ENCODE measurements at regions not wholly inside any gene's neighbourhood (a gene's known extent, or its start where the extent isn't known, plus 50 kb on each side); places are given as distances from the start of the nearest gene placed in this dataset.

DNA sequence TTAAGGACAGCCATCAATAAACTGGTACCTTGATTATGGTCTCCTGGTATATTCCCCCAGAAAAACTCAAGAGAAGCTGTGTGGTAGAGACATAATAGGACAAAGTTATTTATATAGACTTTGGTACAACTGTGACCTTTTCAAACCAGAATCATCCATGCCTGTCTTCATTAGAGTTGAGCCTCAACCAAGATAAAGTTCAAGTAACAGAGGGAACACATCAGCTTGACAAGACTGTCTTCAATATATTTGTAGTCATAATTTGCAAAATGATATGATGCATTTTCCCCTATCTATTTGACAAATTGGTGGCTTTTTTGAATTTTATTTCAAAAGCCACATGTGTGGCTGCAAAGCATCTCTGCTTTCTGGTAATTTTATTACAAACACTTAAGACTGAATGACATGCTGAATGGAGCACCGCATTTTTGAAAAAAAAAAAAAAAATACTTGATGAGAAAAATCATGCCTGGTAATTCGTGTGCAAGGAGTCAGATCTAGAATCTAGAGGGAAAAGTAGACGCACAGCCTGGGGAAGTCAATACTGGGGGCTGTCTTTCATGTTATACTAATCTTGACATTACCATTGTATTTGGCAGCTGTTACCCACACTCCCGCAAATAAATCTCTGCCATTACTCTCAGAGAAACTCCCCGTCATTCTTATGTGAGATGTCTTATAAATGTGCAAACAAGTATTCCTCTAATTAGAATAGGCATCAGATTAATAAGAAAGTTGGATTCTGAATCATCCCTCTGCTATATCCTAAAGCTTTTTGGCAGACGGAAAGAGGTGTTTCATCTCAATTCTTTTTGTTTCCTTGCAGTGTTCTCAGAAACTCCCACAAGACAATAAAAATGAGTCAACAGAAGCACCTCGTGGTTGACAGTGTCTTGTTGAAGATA is 554.8 kb upstream of the CBLB start:
- no peaks in the 10 kb centered on the region for H3K4me1 ChIP-seq
- intact Hi-C loops (cut with DNase I; ENCODE audit: low total_unique reads) (no loop called here), in situ Hi-C loops (cut with MboI; ENCODE audit: low pct_ligation_motif_present in 1 of 4, low pct_unique_long_range_greater_than_20kb in 1 of 4, low sequenced_read_pairs in 3 of 4) (no loop called here)
- H3K9me3 ChIP-seq: peaks cover 0 to 3% of the 10 kb centered on the region in 2 donors
- H3K36me3 ChIP-seq: no peaks in the 10 kb centered on the region
- WGBS, 2 donors (ENCODE audit: low coverage in 1 of 2): 44 to 62% methylated on average over 6 to 7 of the region's 7 CpGs
- DNase-seq: no peak
- no peak overlapping the region for H3K4me3 ChIP-seq
- no peaks in the 10 kb centered on the region for H3K27me3 ChIP-seq
- TF ChIP-seq EP300 (IDR thresholded peaks at IDR 0.05; ENCODE audit: low read depth): no peak
- TF ChIP-seq, protein P1, sequence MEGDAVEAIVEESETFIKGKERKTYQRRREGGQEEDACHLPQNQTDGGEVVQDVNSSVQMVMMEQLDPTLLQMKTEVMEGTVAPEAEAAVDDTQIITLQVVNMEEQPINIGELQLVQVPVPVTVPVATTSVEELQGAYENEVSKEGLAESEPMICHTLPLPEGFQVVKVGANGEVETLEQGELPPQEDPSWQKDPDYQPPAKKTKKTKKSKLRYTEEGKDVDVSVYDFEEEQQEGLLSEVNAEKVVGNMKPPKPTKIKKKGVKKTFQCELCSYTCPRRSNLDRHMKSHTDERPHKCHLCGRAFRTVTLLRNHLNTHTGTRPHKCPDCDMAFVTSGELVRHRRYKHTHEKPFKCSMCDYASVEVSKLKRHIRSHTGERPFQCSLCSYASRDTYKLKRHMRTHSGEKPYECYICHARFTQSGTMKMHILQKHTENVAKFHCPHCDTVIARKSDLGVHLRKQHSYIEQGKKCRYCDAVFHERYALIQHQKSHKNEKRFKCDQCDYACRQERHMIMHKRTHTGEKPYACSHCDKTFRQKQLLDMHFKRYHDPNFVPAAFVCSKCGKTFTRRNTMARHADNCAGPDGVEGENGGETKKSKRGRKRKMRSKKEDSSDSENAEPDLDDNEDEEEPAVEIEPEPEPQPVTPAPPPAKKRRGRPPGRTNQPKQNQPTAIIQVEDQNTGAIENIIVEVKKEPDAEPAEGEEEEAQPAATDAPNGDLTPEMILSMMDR (IDR thresholded peaks at IDR 0.05): no peak
- TF ChIP-seq POLR2AphosphoS5 (IDR thresholded peaks at IDR 0.05): no peak
- no peak for TF ChIP-seq POLR2A (IDR thresholded peaks at IDR 0.05)
- H3K27ac ChIP-seq: no peak overlapping the region

DNA sequence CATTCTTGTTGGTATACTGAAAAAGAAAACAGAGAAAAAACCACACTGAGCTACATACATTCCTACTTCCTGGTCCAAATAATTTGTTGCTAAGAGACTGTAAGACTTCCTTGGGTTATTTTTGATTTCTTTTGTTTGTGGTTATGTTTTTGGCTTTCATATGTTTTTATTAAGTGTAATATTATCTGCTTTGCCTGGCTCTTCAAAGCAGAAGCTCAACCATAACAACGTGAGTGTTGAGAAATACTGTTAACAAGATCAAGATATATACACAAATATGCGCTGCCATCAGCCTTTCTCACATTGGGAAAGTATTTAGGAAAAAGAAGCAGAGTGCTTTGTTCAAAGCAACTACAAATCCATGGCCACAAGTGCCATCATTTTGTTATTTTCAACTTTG is 556.2 kb upstream of the CBLB start:
- H3K9me3 ChIP-seq: peaks cover 0 to 3% of the 10 kb centered on the region in 2 donors
- TF ChIP-seq EP300 (IDR thresholded peaks at IDR 0.05; ENCODE audit: low read depth) (no peak), POLR2AphosphoS5 (IDR thresholded peaks at IDR 0.05) (no peak)
- H3K27me3 ChIP-seq: no peaks in the 10 kb centered on the region
- no peaks in the 10 kb centered on the region for H3K4me1 ChIP-seq
- DNase-seq: no peak
- intact Hi-C loops (cut with DNase I; ENCODE audit: low total_unique reads): no loop called here
- H3K4me3 ChIP-seq: no peak overlapping the region
- no peak overlapping the region for H3K27ac ChIP-seq
- H3K36me3 ChIP-seq: no peaks in the 10 kb centered on the region
- WGBS, 2 donors (ENCODE audit: low coverage in 1 of 2): 57 to 58% methylated on average over 2 of the region's 2 CpGs
- in situ Hi-C loops (cut with MboI; ENCODE audit: low pct_ligation_motif_present in 1 of 4, low pct_unique_long_range_greater_than_20kb in 1 of 4, low sequenced_read_pairs in 3 of 4): no loop called here

DNA sequence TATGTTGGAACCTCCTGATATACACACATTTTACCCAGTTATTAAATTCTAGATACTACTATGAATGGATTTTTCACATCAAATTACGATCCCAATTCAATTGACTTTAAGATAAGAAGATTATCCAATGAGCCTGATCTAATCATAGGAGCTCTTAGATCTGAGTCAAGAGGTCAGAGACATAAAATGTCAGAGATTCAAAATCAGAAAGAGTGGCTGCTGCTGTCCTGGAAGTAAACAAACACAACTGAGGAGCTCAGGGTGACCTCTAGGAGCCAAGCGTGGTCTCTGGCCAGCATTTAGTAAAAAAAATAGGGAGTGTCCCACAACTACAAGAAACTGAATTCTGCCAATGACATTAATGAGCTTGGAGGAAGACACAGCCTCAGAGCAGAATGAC is 557.1 kb upstream of the CBLB start:
- intact Hi-C loops (cut with DNase I; ENCODE audit: low total_unique reads) (no loop called here), in situ Hi-C loops (cut with MboI; ENCODE audit: low pct_ligation_motif_present in 1 of 4, low pct_unique_long_range_greater_than_20kb in 1 of 4, low sequenced_read_pairs in 3 of 4) (no loop called here)
- H3K27me3 ChIP-seq: no peaks in the 10 kb centered on the region
- no peak overlapping the region for H3K4me3 ChIP-seq
- WGBS, 2 donors (ENCODE audit: low coverage in 1 of 2): 68 to 80% methylated on average over 1 to 2 of the region's 2 CpGs
- H3K36me3 ChIP-seq: no peaks in the 10 kb centered on the region
- H3K27ac ChIP-seq: no peak overlapping the region
- H3K9me3 ChIP-seq: peaks cover 0 to 3% of the 10 kb centered on the region in 2 donors
- no peaks in the 10 kb centered on the region for H3K4me1 ChIP-seq
- DNase-seq: no peak
- TF ChIP-seq POLR2AphosphoS5 (IDR thresholded peaks at IDR 0.05) (no peak), EP300 (IDR thresholded peaks at IDR 0.05; ENCODE audit: low read depth) (no peak), POLR2A (IDR thresholded peaks at IDR 0.05) (no peak)
- TF ChIP-seq, protein P1 (IDR thresholded peaks at IDR 0.05): no peak

DNA sequence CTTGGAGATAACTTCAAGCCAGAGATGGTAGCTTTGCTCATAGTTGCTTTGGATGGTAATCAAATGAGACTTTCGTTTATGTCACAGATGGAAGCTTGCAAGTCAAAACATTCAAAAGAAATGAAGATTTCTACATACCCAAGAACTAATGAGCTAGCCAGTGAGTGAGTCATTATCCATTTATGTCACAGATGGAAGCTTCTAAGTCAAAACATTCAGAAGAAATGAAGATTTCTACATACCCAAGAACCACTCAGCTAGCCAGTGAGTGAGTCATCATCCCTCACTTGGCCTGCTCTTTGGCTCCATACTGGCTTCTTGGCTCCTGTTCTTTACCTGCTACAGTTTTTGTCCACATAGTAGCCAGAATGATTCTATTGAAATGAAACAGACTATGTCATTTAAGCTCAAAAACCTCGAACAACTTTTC is 559.8 kb upstream of the CBLB start:
- peak; percentile 12 for DNase-seq
- in situ Hi-C loops (cut with MboI; ENCODE audit: low pct_ligation_motif_present in 1 of 4, low pct_unique_long_range_greater_than_20kb in 1 of 4, low sequenced_read_pairs in 3 of 4) (no loop called here), intact Hi-C loops (cut with DNase I; ENCODE audit: low total_unique reads) (no loop called here)
- Histone ChIP-seq H3K27ac (no peak overlapping the region), H3K27me3 (no peaks in the 10 kb centered on the region), H3K9me3 (no peaks in the 10 kb centered on the region), H3K36me3 (no peaks in the 10 kb centered on the region), H3K4me1 (no peaks in the 10 kb centered on the region), H3K4me3 (no peak overlapping the region)
- TF ChIP-seq, protein P1 (IDR thresholded peaks at IDR 0.05): no peak
- TF ChIP-seq POLR2AphosphoS5 (IDR thresholded peaks at IDR 0.05): peak; percentile 21 to 47 (median 42)
- WGBS, 2 donors (ENCODE audit: low coverage in 1 of 2): 52 to 64% methylated on average over 2 of the region's 2 CpGs

All from transverse colon (tissue), 4 donors.